HS-27A (cell line): ENCODE measurements at regions not wholly inside any gene's neighbourhood (a gene's known extent, or its start where the extent isn't known, plus 50 kb on each side); places are given as distances from the start of the nearest gene placed in this dataset.
"Not testable (repeated sequence)": the region's sequence is repeated elsewhere in the genome, so short reads cannot be mapped to it uniquely, and the experiment has no call there.

ENCODE experiments used
- DNase-seq: peaks from one replicate; pipeline ENCODE4 v3.0.0-alpha.2; 2012; ENCODE audit warnings: low read depth, missing footprints

GRCh38 chr3:135636596-135636995 lies 328.9 kb upstream of the PPP2R3A start:
- no peak for DNase-seq

DNA sequence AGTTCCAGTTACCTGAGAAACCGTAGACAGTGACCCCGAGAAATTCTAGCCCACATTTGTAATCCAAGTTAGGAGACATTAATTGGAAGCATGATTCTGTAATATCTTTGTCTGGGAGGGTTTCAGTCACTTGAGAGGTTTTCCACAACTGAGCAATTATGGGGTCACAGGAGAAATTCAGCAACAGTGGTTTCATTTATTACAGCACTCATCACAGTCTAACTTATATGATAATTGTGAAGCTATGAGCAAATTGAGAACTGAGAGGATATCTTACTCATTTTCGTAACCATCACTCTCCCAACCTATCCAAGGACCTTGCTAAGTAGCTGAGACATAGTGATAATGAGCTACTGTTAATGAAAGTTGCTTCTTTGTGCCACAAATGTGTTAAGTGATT lies 328.5 kb upstream of the PPP2R3A start:
- DNase-seq: no peak

DNA sequence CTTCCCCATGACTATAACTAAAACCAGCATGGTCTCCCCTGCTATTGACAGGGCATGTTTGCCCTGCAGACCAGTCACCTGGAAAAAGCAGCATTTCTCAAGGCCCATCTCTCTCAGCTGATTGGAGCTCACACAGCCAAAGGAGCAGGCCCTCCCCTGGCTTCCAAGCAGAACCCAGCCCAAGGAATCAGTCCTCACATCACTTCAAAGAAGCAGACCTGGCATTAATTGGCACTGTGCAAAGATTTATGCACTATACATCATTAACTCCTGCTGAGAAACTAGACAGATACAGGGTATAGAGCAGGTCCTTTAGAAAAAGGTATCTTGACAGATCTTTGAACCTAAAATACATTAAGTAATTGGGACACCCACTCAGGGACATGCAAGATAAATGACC lies 323.8 kb upstream of the PPP2R3A start:
- no peak for DNase-seq

DNA sequence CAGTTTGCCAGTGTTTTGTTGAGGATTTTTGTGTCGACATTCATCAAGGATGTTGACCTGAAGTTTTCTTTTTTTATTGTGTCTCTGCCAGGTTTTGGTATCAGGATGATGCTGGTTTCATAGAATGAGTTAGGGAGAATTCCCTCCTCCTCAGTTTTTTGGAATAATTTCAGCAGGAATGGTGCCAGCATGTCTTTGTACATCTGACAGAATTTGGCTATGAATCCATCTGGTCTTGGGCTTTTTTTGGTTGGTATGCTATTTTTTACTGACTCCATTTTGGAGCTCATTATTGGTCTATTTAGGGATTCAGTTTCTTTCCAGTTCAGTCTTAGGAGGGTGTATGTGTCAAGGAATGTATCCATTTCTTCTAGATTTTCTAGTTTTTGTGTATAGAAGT lies 320.0 kb upstream of the PPP2R3A start:
- no peak for DNase-seq

DNA sequence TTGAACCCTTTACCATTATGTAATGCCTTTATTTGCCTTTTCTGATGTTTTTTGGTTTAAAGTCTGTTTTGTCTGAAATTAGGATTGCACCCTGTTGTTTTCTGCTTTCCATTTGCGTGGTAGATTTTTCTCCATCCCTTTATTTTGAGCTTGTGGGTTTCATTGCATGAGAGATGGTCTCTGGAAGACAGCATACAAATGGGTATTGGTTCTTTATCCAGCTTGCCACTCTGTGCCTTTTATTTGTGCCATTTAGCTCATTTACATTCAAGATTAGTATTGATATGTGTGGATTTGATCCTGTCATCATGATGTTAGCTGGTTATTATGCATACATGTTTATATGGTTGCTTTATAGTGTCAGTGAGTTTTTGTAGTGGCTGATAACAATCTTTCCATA lies 318.7 kb upstream of the PPP2R3A start:
- DNase-seq: no peak

DNA sequence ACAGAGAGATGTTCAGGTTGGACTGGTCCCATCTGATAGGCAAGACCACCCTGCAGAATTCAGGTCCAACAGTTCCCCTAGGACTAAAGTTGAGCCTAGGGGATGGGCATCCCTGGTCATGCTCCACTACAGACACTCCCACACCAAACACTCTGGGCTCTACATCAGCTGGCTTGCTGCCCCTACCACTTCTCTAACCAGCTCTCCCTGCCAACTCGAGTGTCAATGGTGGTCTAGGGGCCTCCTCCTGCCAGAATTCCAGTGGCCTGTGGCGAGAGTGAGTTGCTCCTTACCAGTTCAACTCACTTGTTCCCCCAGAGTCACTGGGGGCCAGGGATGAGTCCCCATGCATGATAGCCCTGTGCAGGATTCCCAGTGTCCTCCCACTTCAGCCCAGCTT lies 316.2 kb upstream of the PPP2R3A start:
- no peak for DNase-seq

DNA sequence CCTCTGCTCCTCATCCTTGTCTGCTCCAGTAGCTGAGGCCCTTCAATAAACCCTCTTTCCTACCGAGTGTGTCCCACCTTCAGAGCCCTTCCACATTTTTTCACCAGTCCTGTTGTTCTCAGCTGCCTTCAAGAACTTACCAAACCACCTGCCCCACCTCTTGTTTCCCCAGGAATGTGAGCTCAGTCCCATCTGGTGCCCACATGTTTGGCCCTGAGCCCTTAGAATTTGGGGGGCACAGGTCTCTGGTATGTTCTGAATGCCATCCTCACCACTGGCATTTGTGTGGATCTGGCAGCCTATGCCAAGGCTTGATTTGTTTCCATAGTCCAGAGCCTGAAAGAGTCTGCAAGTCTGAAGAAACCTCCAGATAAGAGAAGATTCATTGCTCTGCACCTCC lies 315.2 kb upstream of the PPP2R3A start:
- DNase-seq: peak; percentile 41

- no peak for DNase-seq
Measured at GRCh38 chr3:135652388-135652787, 313.1 kb upstream of the PPP2R3A start.

- no peak for DNase-seq
Measured at GRCh38 chr3:135655328-135655727, 310.2 kb upstream of the PPP2R3A start.

GRCh38 chr3:135658451-135658850 lies 307.1 kb upstream of the PPP2R3A start:
- DNase-seq: not testable (repeated sequence)

DNA sequence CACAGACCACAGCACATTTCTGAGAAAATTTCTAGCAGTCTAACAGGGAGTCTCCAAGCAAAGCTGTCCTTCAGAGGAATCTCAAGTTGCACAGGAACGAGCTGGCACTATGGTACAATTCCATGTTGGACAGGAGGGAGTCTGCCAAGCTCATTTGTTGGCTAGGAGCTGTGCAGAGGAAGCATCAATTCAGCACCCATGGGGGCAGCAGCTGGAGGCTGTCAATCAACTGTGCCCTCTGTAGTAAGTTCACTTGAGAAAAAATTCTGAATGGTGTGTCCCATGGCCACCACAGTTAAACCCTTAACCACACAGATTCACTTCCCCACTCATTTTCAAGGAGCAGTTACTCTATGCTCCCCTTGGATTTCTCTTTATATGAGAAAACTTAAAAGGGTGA lies 298.5 kb upstream of the PPP2R3A start:
- no peak for DNase-seq

DNA sequence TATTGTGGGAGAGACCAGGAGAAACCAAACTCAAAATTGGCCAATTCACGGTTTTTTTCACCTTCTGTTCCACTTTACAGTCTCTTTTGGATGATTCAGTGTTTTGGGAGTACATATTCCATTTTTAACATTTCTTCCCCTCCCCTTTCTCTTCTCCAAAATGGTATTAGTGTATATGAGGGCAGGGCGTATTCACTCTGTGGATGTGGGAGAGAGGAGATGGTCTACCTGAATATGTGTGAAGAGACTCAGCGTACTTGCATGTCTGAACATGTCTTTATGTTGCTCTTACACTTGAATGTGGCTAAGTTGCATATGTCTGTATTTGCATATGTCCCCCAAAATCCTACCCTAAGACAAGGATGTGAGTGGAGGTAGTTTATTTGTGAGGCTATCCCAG lies 291.0 kb upstream of the PPP2R3A start:
- DNase-seq: no peak

- DNase-seq: no peak
Measured at GRCh38 chr3:135678386-135678785, 287.1 kb upstream of the PPP2R3A start.

DNA sequence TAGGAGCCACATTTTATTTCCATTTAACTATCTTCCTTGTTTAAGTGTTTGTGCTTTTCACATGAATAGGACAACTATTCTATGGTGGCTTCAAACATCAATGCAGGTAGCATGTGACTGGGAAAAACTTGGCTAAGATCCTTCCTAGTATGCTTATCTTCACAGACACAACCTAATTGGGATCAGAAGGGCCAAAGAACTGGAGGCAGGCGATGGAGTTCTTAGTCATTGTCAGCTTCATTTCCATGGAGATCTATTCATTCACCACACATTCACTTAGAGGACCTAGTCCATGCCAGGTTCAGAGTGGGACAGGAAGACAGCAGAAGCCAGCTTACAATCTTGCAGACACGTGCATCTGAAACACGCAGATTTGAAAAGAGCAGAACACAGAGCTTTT lies 277.5 kb upstream of the PPP2R3A start:
- no peak for DNase-seq

DNA sequence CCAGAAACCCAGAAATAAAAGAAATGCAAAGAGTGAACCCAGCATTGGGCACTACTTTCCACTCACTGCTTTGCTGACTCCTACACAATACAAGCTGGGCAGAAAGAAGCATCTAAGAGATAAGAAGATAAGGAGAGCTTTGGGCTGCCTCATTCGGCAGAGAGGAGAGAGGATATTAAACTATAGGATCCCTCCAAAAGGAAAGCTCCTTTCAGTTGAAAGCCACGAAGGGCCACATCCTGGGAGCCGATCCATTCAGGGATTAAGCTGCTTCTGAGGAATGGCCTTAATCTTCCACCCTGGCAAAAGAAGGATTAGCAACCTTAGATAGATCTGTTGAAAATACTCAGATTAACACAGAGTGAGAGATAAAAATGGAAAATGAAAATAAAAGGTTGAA lies 274.9 kb upstream of the PPP2R3A start:
- no peak for DNase-seq

DNA sequence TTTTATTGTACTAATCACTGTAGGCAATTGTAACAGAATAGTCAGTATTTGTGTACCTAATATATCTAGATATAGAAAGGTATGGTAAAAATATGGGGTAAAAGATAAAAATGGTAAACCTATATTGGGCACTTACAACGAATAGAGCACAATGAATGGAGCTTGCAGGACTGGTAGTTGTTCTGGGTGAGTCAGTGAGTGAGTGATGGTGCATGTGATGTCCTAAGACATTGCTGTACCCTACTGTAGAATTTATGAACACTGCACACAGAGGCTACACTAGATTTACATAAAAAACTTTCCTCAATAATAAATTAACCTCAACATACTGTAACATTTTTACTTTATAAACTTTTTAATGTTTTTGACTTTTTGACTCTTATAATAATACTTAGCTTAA lies 274.3 kb upstream of the PPP2R3A start:
- DNase-seq: no peak

GRCh38 chr3:135694142-135694541 lies 271.4 kb upstream of the PPP2R3A start:
- no peak for DNase-seq

- DNase-seq: no peak
Measured at GRCh38 chr3:135699741-135700140, 265.8 kb upstream of the PPP2R3A start.

DNA sequence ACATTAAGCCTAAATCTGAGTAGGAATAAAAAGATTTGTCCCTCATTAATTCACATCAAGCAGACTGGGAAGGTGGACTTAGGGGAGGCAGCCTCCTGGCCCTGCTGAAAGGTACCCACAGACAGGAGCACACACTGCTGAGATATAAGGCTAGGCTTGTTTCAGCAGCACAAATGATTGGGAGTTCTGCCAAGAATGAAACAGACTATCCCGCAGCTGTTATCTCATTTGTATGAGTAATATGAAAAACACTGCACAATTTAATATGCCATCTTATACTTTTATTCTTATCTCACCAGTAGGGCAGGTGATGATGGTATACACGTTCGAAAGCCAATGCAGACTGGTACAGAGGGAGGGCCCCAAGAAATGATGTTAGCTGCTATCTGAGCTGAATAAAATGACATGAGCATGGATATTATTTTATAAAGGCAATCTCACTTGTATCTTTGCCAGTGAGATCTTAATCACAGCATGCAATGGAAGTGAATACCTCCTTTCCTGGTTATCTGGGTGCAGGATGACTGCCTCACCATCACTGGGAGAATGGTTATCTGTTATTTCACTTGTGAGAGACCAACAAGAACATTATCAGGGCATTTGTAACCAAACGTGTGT lies 258.7 kb upstream of the PPP2R3A start:
- no peak for DNase-seq

GRCh38 chr3:135719449-135719848 lies 246.1 kb upstream of the PPP2R3A start:
- no peak for DNase-seq

DNA sequence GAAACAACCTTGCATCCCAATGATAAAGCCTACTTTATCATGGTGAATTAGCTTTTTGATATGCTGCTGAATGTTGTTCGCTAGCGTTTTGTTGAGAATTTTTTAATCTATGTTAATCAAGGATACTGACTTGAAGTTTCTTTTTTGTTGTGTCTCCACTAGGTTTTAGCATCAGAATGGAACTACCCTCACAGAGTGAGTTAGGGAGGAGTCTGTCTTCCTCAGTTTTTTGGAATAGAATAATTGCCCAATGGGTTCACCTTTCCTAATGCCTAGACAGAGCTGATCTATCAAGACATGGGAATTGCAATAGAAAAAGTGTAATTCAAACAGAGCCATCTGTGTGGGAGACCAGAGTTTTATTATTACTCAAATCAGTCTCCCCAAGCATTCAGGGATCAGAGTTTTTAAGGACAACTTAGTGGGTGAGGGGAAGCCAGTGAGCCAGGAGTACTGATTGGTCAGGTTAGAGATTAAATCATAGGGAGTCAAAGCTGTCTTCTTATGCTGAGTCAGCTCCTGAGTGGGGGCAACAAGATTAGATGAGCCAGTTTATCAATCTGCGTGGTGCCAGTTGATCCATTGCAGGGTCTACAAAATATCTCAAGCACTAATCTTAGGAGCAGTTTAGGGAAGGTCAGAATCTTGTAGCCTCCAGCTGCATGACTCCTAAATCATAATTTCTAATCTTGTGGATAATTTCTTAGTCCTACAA lies 237.4 kb upstream of the PPP2R3A start:
- DNase-seq: no peak

DNA sequence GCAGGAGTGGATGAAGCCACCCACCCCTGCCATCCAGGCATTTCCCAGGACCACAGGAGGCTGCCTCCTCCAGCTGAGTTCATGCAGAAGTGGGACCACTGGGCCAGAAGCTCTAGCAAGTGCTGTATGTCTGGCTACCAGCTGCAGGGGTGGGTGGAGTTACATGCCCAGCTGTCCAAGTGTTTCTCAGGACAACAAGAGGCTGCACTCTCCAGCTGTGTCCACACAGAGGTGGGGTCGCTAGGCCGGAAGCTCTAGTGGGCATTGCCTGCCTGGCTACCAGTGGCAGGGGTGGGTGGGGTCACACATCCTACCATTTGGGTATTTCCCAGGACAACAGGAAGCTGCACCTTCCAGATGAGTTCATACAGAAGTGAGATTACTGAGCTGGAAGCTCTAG lies 234.0 kb upstream of the PPP2R3A start:
- no peak for DNase-seq

GRCh38 chr3:135736740-135737139 lies 228.8 kb upstream of the PPP2R3A start:
- no peak for DNase-seq

DNA sequence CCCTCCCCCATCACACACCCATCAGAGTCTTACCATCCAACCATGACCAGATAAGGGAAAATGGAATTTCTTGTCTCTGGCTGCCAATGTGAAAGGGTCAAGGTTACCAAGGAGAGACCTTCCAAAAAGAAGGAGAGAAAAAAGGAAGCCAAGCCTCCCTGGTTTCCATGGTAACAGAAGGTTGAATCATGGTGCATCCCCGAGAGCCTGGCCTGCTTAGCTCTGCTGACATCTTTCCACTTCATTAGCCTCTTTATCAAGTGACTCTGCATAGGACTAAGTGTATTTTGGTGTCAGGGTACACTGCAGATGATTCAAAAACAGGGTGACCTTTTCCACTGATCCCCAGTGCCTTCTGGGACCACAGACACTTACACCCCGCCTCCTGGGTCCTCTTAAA lies 225.7 kb upstream of the PPP2R3A start:
- DNase-seq: no peak
